Activated CD4-positive, alpha-beta T cell treated with anti-CD3 and anti-CD28 coated beads, Interleukin-2, amount 50 U/mL, for 1 hour (primary cell): ENCODE measurements at regions not wholly inside any gene's neighbourhood (a gene's known extent, or its start where the extent isn't known, plus 50 kb on each side); places are given as distances from the start of the nearest gene placed in this dataset.
"Not testable (repeated sequence)": the region's sequence is repeated elsewhere in the genome, so short reads cannot be mapped to it uniquely, and the experiment has no call there.

Source experiments
- DNase-seq: peaks from one replicate; pipeline ENCODE4 v3.0.0-alpha.2; 2020

GRCh38 chr5:130294798-130295197 lies 390.5 kb downstream of the CHSY3 start:
- not testable (repeated sequence) for DNase-seq

GRCh38 chr5:130290219-130290618 lies 386.0 kb downstream of the CHSY3 start:
- DNase-seq, result no peak

- DNase-seq, result no peak
Measured at GRCh38 chr5:130289132-130290088, 385.1 kb downstream of the CHSY3 start.

- no peak for DNase-seq
Measured at GRCh38 chr5:130287438-130287837, 383.2 kb downstream of the CHSY3 start.

- no peak for DNase-seq
Measured at GRCh38 chr5:130286971-130287370, 382.7 kb downstream of the CHSY3 start.

- DNase-seq, result no peak
Measured at GRCh38 chr5:130282049-130282448, 377.8 kb downstream of the CHSY3 start.

GRCh38 chr5:130280528-130281217 lies 376.4 kb downstream of the CHSY3 start:
- DNase-seq, result no peak

- no peak for DNase-seq
Measured at GRCh38 chr5:130279386-130279785, 375.1 kb downstream of the CHSY3 start.

GRCh38 chr5:130278136-130278535 lies 373.9 kb downstream of the CHSY3 start:
- no peak for DNase-seq

- DNase-seq, result no peak
Measured at GRCh38 chr5:130277522-130277921, 373.3 kb downstream of the CHSY3 start.

GRCh38 chr5:130277002-130277401 lies 372.7 kb downstream of the CHSY3 start:
- DNase-seq, result no peak

- no peak for DNase-seq
Measured at GRCh38 chr5:130272837-130273236, 368.6 kb downstream of the CHSY3 start.

- no peak for DNase-seq
Measured at GRCh38 chr5:130270786-130271185, 366.5 kb downstream of the CHSY3 start.

- DNase-seq, result no peak
Measured at GRCh38 chr5:130268489-130268888, 364.2 kb downstream of the CHSY3 start.

- no peak for DNase-seq
Measured at GRCh38 chr5:130267926-130268325, 363.7 kb downstream of the CHSY3 start.

- DNase-seq, result no peak
Measured at GRCh38 chr5:130260481-130260880, 356.2 kb downstream of the CHSY3 start.

- DNase-seq, result no peak
Measured at GRCh38 chr5:130251931-130252330, 347.7 kb downstream of the CHSY3 start.

GRCh38 chr5:130243641-130244040 lies 339.4 kb downstream of the CHSY3 start:
- DNase-seq, result no peak

- DNase-seq, result no peak
Measured at GRCh38 chr5:130237721-130238120, 333.5 kb downstream of the CHSY3 start.
